ENCODE measurements at regions not wholly inside any gene's neighbourhood (a gene's known extent, or its start where the extent isn't known, plus 50 kb on each side); places are given as distances from the start of the nearest gene placed in this dataset.

- Histone ChIP-seq H3K14ac (ENCODE audit: insufficient read depth, low read length) (no peak overlapping the region), H3K79me1 (ENCODE audit: insufficient read depth, low read depth, low read length, poor library complexity, severe bottlenecking) (no peaks in the 10 kb centered on the region), H3K23me2 (ENCODE audit: insufficient read length, low read depth, low read length, poor library complexity, severe bottlenecking) (no peaks in the 10 kb centered on the region), H2BK120ac (ENCODE audit: low read depth, low read length, poor library complexity, severe bottlenecking) (no peak overlapping the region), H3K27ac (ENCODE audit: insufficient read length, low read depth, low read length) (no peak overlapping the region), H2BK15ac (ENCODE audit: low read depth, low read length) (no peak overlapping the region), H3K4ac (ENCODE audit: low read depth, low read length) (no peak overlapping the region), H2AFZ (ENCODE audit: low read length) (no peak overlapping the region), H3T11ph (ENCODE audit: low read length) (no peak overlapping the region), H3K9ac (ENCODE audit: extremely low read depth, insufficient read length, low read length) (no peak overlapping the region), H3K79me2 (ENCODE audit: insufficient read depth, low read length) (no peaks in the 10 kb centered on the region), H3K27me3 (ENCODE audit: insufficient read depth, low read length) (no peaks in the 10 kb centered on the region), H3K56ac (ENCODE audit: insufficient read length, low read depth, low read length) (no peak overlapping the region), H3K23ac (ENCODE audit: insufficient read length, low read depth, low read length) (no peak overlapping the region), H3K4me1 (ENCODE audit: insufficient read depth, low read length) (no peaks in the 10 kb centered on the region), H3K18ac (ENCODE audit: insufficient read length, low read depth, low read length) (no peak overlapping the region), H2BK12ac (ENCODE audit: insufficient read length, low read depth, low read length) (no peak overlapping the region), H3K9me3 (ENCODE audit: control insufficient read depth, low read depth, low read length) (no peaks in the 10 kb centered on the region), H4K5ac (ENCODE audit: insufficient read length, low read depth, low read length) (no peak overlapping the region), H4K91ac (ENCODE audit: insufficient read length, low read depth, low read length) (no peak overlapping the region), H2BK20ac (ENCODE audit: low read depth, low read length, poor library complexity, severe bottlenecking) (no peak overlapping the region), H3K4me2 (ENCODE audit: insufficient read depth, insufficient read length, low read length) (no peak overlapping the region), H4K20me1 (ENCODE audit: control insufficient read depth, insufficient read depth, insufficient read length) (no peaks in the 10 kb centered on the region), H4K8ac (replicated peaks; ENCODE audit: insufficient read length, low read depth, low read length) (no peak overlapping the region), H2BK5ac (ENCODE audit: insufficient read length, low read length) (no peak overlapping the region), H2AK5ac (ENCODE audit: insufficient read length, low read length) (no peak overlapping the region)
- Mint-ChIP-seq H3K27ac (no peak overlapping the region), H3K36me3 (ENCODE audit: insufficient read depth in 1 of 3, low read depth in 3 of 3) (no peaks in the 10 kb centered on the region), H3K27me3 (ENCODE audit: low read depth) (no peaks in the 10 kb centered on the region), H3K4me1 (0 out of 4 replicates have a peak, but pooled peaks cover 0 to 2% of the 10 kb centered on the region in 2 experiments), H3K4me3 (no peak overlapping the region), H3K9me3 (no peaks in the 10 kb centered on the region)
- TF ChIP-seq, protein P1, sequence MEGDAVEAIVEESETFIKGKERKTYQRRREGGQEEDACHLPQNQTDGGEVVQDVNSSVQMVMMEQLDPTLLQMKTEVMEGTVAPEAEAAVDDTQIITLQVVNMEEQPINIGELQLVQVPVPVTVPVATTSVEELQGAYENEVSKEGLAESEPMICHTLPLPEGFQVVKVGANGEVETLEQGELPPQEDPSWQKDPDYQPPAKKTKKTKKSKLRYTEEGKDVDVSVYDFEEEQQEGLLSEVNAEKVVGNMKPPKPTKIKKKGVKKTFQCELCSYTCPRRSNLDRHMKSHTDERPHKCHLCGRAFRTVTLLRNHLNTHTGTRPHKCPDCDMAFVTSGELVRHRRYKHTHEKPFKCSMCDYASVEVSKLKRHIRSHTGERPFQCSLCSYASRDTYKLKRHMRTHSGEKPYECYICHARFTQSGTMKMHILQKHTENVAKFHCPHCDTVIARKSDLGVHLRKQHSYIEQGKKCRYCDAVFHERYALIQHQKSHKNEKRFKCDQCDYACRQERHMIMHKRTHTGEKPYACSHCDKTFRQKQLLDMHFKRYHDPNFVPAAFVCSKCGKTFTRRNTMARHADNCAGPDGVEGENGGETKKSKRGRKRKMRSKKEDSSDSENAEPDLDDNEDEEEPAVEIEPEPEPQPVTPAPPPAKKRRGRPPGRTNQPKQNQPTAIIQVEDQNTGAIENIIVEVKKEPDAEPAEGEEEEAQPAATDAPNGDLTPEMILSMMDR (conservative IDR thresholded peaks at IDR 0.05), result no peak
- no CpG with 5 or more reads among the region's 1 CpG for WGBS (ENCODE audit: extremely low coverage, insufficient read length, low lambda C conversion rate)
- DNase-seq, result no peak
These were observed 227.4 kb downstream of the MBD2 start for GRCh38 chr18:53997064-53997463.

Data from H9 (cell line).